ENCODE measurements at regions not wholly inside any gene's neighbourhood (a gene's known extent, or its start where the extent isn't known, plus 50 kb on each side); places are given as distances from the start of the nearest gene placed in this dataset.

GRCh38 chr22:34414467-34415440 lies 494.5 kb upstream of the LARGE1 start:
- POLR2A ChIA-PET = interaction anchor here (0.6 to 1.0 kb wide), 2 partner anchors 598 to 610 kb away, joined by 3 read pairs; no protein-coding TSS in a partner anchor
- Mint-ChIP-seq H3K9me3 (peaks cover 18% of the 10 kb centered on the region), H3K4me3 (no peak overlapping the region), H3K27me3 (ENCODE audit: low read depth) (no peaks in the 10 kb centered on the region), H3K27ac (no peak overlapping the region), H3K36me3 (no peaks in the 10 kb centered on the region), H3K4me1 (peaks cover 9% of the 10 kb centered on the region)
- ATAC-seq = peak; percentile 99
- CTCF ChIA-PET = interaction anchor here (0.5 to 1.6 kb wide), 46 partner anchors 10 to 817 kb away, joined by 3 to 34 read pairs (median 4); no protein-coding TSS in a partner anchor
- DNase-seq (ENCODE audit: low spot score) = peak; percentile 80
- 0 out of 2 replicates have a peak, but pooled peaks have one; percentile 42 for TF ChIP-seq ZSCAN18 (CRISPR knock-in tag; IDR thresholded peaks at IDR 0.05)
- no peak; the same call in 1 of the 2 replicates for TF ChIP-seq CREM (CRISPR knock-in tag; IDR thresholded peaks at IDR 0.05)
- peak; percentile 95 for TF ChIP-seq SMAD3 (CRISPR knock-in tag; IDR thresholded peaks at IDR 0.05; ENCODE audit: borderline replicate concordance)
- TF ChIP-seq TP53 (CRISPR knock-in tag; IDR thresholded peaks at IDR 0.05) = peak; percentile 88; the same call in 1 of the 2 replicates
- TF ChIP-seq ETV6 (CRISPR knock-in tag; IDR thresholded peaks at IDR 0.05) = peak; percentile 95
- peak; percentile 69; the same call in 1 of the 2 replicates for TF ChIP-seq FOXK1 (CRISPR knock-in tag; IDR thresholded peaks at IDR 0.05)
- 0 out of 2 replicates have a peak, but pooled peaks have one; percentile 44 for TF ChIP-seq IRF1 (CRISPR knock-in tag; IDR thresholded peaks at IDR 0.05)
- 0 out of 2 replicates have a peak, but pooled peaks have one; percentile 19 for TF ChIP-seq ZNF532 (CRISPR knock-in tag; IDR thresholded peaks at IDR 0.05; ENCODE audit: borderline replicate concordance)
- no peak for TF ChIP-seq ATF6 (CRISPR knock-in tag; IDR thresholded peaks at IDR 0.05)
- TF ChIP-seq ZNF671 (CRISPR knock-in tag; IDR thresholded peaks at IDR 0.05) = no peak
- TF ChIP-seq KAT7 (CRISPR knock-in tag; IDR thresholded peaks at IDR 0.05; ENCODE audit: borderline replicate concordance) = no peak
- TF ChIP-seq TEAD1 (CRISPR knock-in tag; IDR thresholded peaks at IDR 0.05) = peak; percentile 77; the same call in 1 of the 2 replicates
- TF ChIP-seq NFE2L1 (CRISPR knock-in tag; IDR thresholded peaks at IDR 0.05) = peak; percentile 76; the same call in 1 of the 2 replicates
- peak; percentile 33; the same call in 1 of the 2 replicates for TF ChIP-seq ZNF423 (CRISPR knock-in tag; IDR thresholded peaks at IDR 0.05)
- TF ChIP-seq ZNF232 (CRISPR knock-in tag; IDR thresholded peaks at IDR 0.05) = peak; percentile 94
- TF ChIP-seq CTCF (IDR thresholded peaks at IDR 0.05) = peak; percentile 83
- TF ChIP-seq ZNF396 (CRISPR knock-in tag; IDR thresholded peaks at IDR 0.05; ENCODE audit: borderline replicate concordance) = peak; percentile 82; the same call in 1 of the 2 replicates
- TF ChIP-seq MAX (CRISPR knock-in tag; IDR thresholded peaks at IDR 0.05) = peak; percentile 37; the same call in 1 of the 2 replicates
- TF ChIP-seq FOXP4 (CRISPR knock-in tag; IDR thresholded peaks at IDR 0.05) = peak; percentile 88; the same call in 1 of the 2 replicates
- 0 out of 2 replicates have a peak, but pooled peaks have one; percentile 55 for TF ChIP-seq ZBTB43 (CRISPR knock-in tag; IDR thresholded peaks at IDR 0.05)
- TF ChIP-seq ZBTB21 (CRISPR knock-in tag; IDR thresholded peaks at IDR 0.05; ENCODE audit: borderline replicate concordance) = 0 out of 2 replicates have a peak, but pooled peaks have one; percentile 70

All from WTC11 (cell line).